NCI-H526 (cell line): ENCODE measurements at regions not wholly inside any gene's neighbourhood (a gene's known extent, or its start where the extent isn't known, plus 50 kb on each side); places are given as distances from the start of the nearest gene placed in this dataset.

Experiments
- DNase-seq, 2 experiments: peaks; one replicate each; lab custom pipeline; 2025; lab: John Stamatoyannopoulos, UW

DNA sequence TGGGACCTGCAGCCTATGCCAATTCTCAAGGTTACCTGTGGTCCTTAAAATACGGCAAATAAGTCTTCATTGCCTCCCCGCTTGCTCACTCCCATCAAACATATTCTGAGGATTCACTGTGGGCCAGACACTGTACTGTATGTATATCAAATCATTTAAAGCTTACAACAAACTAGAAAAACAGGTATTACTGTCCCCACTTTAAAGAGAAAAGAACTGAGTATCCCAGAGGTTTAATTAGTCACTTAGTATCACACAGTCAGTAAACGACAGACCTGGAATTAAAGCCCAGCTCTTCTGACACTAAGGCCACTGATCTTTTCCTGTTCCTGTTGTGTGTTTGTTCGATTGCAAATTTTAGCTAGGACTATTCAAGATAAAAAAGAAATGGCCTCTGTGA is 248.2 kb downstream of the ACTL7B start:
- DNase-seq, result no peak

DNA sequence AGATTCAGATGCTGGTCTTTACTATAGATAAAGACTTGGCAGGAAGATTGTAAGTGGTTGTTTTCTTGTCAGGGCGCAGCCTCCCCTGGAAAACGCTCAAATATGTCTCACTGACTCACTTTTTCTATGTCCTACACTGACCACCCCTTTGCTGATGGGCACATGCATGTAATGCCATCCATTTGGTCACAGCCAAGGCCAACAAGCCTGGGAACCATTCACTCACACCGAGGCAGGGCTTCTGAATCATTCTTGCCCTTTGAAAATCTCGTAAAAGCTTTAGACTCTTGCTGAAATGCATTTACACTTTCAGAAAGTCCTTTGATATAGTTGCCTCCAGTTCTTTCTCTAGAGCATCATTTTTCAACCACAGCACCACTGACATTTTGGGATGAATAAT is 249.4 kb downstream of the ACTL7B start:
- DNase-seq, result no peak

DNA sequence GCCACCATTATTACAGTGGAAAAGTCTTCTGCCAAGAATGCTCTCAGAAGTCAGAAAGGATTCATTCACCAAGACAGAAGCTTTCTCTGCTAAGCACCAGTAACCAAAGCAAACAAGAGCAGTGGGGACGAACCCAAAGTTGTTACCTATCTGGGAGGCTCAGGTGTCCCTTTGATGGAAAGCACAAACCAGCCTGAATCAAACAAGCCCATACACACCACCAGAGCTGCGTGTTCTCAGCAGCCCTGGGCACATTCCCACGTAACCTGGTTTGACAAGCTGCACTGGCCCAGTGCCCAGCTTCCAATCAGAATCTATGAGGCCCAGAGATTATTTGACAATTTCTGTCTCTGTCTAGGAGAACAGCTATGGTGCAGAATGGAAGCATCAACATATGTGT is 252.6 kb downstream of the ACTL7B start:
- DNase-seq, result no peak

DNA sequence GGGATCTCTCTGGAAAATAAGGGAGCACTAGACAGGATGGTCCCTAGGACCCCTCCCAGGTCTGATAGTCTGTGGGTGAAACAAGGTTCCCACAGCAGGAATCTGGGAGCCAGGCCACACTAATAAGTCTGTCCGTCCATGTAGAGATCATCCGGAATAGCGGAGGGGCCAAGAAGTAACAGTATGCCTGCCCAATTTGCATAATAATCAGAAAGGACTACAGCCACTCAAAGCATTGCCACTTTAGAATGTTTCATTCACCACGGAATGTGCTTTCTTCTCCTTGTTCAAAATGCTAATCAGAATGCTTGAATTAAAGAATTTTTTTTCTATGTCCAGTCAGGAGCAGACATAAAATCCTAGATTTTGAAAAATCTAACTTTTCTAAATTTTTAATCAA is 254.9 kb downstream of the ACTL7B start:
- no peak for DNase-seq

DNA sequence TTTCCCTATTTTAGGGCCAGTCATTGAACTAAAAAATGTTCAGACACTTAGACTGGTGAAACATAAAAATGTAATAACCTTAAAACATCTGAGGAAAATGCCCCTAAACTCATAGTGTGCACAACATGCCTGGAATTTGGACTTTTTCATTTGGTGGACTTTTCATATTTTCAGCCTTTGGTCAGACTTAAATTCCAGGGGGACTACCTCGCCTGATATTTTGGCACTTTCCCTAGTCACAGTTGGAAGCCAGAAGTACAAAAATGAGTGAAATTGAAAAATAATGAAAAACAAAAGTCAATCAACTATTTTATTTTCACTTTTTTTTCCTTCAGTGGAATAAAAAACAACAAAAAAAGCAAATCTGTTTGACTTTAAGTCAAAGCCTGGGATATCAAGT is 256.2 kb downstream of the ACTL7B start:
- DNase-seq, result no peak

DNA sequence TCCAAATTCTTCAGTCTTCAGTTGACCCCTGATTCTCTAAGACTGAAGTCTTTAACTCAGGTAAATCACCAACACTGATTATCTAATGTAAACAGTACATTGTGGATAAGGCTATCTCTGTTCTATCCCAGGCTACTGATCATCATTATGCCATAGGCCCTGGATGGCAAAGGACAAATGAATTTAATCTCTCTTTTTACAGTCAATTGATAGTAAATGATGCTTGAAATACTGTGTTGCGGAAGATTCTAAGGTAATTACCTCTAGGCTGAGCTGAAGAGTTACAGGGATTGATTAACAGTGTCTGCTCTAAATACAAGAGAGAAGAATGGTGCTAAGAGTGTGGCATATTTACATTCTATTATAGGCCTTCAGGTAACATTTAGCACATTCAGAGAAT is 264.7 kb downstream of the ACTL7B start:
- no peak for DNase-seq

DNA sequence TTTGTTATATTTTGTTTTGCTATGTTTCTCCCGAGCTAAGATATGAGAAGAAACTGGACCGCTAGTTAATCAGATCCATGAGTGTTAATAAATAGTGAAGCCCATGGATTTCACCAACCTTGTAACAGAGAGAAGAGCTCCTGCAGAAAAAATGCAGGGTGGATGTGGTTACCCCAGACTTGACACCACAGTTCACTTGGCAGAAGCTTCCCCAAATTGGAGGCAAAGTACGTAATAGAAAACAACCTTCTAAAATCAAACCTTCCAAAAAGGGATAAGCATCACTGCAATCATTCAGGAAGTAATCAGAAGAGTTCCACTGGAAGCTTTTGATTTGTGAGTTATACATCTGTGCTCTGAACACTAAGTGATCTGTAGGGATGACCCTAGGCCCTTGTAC is 267.5 kb downstream of the ACTL7B start:
- no peak for DNase-seq

DNA sequence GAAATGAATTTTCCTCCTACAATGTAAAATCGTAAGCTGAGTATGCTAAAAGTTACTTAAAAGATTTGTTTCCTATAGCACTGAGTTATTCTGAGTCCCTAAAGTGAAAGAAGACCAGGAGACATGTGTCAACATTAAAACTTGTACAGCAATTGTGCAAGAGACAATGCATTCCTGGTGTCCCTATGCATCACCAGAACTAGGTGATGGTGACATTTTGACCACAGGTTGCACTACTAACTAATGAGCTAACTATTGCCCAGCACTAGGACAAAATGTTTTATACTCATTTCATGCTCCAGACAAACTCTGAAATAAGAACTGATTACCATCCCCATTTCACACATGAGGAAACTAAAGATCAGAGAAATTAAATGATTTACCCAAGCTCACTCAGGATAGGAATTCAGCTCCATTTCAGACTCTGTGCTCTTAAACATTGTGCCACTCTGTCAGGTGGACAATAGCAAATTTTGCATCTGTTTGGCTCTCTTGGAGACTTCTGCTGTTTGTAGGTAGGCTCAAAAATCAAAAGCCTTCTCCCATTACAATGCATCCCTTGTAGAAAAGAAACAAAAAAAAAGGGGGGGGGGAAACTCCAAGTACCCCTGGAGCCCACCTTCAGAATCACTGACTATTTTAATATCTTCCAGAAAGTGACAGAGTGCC is 269.2 kb downstream of the ACTL7B start:
- DNase-seq, result no peak

DNA sequence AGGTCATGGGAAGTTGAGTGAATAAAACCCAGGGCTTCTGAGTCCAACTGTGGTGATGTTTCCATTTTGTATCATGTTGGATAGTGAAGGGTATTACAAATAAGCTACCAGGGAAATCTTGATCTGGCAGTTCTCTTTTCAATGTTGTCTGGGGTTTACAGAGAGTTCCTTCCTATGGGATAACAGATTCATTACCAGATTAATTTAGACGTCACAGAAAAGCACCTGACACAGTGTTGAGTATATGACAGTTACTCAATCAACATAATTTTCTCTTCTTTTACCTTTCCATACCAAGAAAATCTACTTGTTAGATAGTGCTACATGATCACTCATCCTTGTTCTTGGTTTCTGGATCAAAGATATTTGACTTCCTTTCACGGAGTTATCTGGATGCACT is 270.9 kb downstream of the ACTL7B start:
- DNase-seq, result no peak

DNA sequence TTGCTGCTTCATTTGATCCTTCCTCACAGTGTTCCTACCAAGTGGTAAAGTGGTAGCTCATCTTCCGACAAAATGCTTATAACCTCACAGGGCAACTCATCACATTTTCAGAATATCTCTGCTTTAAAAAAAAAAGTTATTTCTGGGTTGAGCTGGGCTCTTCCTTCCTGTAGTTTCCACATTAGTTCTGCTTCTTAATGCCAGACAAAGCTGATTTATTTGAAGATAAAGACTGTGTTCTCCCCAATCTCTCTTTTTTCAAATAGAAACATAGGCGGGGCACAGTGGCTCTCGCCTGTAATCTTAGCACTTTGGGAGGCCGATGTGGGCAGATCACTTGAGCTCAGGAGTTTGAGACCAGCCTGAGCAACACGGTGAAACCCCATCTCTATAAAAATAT is 273.1 kb downstream of the ACTL7B start:
- DNase-seq, result no peak

DNA sequence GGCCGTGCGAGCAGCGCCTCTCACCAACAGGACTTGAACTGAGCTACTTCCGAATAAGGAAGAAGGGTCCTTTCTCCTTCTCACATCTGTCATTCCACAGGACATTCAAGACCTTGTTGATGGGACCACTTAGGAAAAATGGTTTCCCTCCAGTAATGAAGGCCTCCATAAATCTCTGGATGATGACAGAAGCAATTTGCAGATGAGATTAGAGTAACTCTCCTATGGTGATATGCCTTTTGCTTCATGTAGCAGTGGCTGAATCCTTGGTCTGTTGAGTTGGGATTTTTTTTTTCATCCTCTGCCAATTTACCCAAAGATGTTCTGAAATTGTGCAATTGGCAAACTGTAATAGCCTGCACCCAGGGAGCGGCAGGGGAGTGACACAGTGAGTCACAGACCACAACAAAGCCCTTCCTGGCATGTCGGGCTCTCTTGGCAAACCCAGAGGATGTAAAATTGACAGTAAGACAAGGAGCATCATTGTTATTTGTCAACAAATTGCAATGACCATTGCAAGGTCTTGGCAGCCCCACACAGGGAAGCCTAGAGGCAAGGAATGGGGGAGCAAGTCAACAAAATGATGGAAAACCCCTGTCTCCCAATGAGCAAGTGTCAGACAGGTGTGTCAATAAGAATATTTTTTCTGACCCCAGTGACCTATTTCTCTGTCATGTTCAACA is 275.9 kb downstream of the ACTL7B start:
- DNase-seq, result no peak

DNA sequence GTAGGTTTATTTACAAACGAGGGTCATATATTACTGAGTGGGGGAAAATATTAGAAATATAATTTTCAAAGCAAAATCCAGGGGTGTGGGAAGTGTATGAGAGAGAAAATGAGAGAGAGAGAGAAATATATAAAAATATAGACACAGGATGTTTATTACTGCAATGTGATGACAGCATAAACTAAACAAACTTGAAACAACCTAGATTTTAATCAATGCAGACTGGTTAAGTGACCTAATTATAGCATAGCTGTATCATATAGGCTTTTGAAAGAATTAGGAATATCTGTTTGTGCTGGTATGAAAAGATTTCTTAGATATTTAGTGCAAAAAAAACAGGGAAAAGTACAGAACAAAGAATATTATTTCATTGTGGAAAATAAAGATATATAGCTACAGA is 280.5 kb downstream of the ACTL7B start:
- no peak for DNase-seq

DNA sequence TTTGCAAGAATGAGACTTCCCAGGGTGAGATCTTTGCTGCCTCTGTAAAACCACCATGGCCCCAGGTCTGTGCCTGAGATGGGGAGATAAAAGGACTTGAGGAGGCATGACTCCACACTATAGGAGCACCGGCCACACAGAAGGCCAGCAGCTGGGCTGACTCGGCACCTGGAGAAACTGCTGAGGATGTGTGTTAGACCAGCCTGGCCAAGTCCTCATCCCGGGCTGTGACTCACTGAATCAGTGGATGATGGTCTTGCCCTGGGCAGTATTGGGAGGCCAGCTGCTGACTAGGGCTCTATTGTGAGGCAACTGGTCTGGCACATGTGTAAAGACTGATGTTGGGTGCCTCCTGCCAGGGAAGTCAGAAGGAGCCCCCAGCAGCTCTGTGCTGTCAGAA is 286.2 kb downstream of the ACTL7B start:
- no peak for DNase-seq

DNA sequence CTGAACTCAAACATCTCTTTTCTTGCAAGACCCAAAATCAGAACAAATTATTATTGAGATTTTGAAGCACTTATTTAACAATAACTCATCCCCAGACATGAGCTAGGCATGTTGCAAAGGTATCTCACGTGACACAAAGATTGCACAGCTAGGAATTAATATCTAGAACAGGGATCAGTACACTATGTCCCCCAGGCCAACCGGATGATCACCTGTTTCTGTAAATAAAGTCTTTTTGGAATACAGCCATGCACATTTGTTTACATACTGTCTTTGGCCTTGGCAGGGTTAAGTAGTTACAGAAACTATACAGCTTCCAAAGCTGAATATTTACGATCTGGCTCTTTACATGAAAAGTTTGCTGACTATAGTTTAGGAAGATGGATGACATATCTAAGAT is 287.7 kb downstream of the ACTL7B start:
- no peak for DNase-seq

DNA sequence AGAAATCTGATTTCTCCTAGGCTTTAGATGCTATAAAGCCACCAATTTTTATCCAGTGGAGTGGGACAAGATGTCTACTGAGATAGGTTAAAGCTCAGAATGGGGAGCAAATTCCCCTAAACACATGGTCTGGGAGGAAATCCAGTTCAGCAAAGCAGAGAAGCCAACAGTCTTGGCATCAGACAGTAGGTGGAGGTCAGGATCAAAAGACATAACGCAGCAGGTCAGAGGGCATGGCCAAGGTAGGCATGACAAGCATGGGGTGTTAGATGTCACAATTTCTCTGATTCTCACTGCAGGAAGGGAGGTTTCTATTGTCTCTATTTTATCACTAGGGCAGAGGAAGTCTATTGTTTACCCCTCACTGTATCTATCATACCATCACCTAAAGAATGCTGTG is 288.2 kb downstream of the ACTL7B start:
- DNase-seq, result no peak

DNA sequence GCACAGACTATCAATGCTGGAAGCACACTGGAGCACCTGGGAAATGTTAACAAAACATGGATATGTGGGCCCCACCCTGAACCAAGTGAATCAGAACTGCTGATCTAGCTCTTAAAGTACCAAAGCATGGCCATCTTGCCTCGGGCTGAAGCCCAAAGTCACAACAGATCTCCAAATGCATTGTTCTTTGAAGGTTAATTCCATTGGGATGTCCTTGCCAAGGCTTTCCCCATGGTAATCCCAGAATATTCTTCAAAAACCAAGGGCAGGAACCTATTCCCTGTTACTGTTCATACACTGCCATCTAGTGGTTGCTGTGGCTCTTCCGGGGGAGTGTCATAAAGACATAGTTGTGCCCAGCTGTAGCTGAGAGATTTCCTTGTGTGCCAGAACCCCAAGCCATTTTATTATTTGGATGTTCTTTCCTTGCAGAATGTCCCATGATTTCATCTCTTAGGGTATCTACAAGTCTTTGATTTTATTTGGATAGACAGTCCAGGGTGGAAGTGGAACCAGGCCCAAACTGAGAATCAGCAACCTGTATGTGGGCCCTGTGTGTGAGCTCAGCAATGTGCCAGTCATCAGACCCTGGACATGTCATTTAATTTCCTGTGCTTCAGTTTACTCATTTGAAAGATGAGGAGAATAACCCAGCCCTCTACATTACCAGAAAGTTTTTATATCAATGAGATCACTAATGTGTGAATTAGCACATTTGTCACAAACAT is 290.0 kb downstream of the ACTL7B start:
- peak; percentile 70 to 85 for DNase-seq

DNA sequence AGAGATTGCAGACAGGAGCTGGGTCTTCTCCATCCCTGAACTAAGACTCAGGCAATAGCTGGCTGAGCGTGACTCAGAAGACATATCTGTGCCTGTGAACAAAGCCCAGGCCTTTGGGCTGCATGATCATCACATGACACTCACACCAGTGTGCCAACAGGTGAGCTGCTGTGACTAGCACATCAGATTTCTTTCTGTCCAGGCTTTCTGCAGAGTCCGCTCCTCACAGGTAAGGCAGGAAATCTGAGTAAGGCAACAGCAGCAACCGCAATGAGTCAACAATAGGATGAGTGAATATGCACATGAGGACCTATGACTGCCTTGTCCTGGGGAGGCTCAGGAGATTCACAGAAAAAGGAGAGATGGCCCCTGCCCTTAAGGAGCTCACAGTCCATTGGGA is 293.6 kb downstream of the ACTL7B start:
- DNase-seq, result no peak

DNA sequence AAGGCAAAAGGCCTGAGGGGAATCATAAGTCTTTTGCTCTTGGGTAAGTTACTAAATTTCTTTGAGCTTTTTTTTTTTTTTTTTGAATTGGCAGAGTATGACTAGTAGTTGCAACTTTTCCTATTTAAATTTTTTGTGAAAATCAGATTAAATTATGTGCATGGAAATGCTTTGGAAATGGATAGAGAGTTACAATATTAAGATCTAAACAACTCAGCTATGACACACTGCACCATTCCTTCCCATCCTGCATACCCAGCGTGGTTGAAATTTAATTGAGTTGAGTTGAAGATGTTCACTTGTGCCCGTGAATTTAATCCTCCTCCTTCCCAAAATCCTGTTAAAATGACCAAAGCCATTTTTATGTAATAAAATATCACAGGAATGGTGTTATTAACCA is 296.4 kb downstream of the ACTL7B start:
- DNase-seq, result no peak

DNA sequence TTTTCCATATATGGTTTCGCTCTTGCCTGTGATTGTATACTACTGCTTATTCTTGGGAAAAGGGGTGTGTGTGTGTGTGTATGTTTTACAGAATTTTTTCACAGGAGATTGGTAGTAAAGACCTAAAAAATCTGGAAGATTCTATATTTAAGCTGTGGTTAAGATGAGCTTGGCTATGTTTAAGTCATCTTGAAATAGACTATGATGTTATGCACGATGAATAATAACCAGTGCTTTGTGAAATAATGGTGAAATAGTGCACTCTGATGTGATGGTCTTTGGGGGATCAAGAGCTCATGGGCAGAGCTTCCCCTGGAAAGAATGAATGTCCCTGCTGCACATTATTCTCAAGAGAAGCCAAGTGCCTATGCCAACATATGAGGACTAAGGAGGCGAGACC is 301.0 kb downstream of the ACTL7B start:
- no peak for DNase-seq

DNA sequence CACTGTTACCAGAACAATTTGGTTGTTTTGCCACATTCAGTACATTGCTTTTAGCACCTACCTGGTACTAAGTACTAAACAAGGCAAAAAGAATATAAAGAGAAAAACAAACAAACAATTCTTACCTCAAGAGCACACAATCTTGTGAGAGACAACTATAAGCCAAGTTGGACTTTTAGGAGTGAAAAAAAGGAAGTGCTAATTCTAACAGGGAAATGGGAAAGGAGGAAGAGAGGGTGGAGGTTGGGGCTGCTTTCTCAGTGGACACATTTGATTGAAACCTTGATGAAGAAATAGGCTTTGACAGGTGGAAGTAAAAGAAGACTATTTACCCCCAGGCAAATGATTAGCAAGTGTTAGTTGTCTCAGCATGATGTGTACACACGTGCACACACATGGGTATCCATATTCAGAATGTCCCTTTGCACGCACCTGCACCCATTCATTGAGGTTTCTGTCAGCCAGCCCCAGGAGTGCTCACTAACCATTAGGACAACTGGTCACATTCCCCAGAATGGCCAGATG is 302.6 kb downstream of the ACTL7B start:
- DNase-seq, result no peak

DNA sequence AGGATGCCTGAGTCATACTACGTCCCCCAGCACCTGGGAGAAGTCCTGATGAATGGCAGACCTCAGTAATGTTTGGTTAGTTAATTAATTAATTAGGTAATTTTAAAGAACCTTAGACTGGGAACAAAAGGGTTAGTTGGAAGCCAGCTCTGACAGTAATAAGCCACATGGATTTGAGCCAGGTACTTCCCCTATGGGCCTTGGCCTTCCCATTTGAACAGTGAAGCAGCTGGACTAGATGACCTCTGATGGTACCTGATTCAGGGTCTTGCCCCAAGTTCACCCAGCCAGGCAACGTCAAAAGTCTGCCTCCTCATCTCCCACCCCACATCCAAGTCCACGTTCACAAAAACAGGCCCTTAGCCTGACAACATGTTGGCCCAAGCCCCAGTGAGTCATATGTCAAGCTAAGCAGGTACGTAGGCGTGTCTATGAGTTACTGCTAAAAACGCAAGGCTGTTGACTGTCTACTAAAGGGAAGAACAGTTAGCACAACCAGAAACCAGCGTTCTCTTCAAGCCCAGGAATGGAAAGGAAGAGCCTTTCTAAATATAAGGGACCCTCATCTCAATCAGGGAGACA is 303.2 kb downstream of the ACTL7B start:
- DNase-seq, result no peak

DNA sequence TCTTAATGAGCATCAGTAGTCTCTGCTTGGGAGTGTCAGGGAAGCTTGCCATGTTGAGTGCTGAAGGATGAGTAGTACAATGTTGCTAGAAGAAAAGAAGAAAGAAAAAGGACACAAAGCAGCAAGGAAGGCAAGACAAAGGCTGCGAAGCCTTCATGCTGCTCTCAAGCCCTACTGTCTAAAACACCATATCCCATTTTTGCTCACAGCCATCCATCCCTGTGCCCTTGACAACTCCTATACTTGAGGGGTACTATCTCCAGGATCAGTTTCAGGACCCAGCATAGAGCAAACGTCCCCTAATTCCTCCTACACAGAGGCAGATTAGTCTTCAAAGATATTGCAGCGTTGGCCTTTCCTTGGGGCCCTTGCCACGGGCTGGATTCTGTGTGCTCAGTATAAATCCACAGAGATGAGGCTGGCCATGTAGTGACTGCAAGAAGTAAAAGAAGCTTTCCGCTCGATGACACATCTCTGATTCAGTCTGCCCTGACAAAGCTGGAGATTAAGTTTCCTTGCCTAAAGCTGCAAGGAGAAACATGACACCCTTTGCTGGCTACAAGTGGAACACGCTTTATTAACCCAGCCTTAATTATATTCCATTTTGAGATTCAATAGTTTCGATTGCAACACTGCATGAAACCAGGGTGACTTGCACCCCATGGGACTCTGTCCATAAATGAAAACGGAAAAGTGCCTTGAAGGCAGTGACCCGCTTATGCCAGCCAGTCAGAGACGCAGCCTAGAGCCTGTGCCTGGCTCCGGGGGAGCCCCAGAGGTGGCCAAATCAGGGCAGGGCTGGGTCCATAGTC is 304.6 kb downstream of the ACTL7B start:
- DNase-seq, result no peak
